HL-60 (cell line): ENCODE measurements at regions not wholly inside any gene's neighbourhood (a gene's known extent, or its start where the extent isn't known, plus 50 kb on each side); places are given as distances from the start of the nearest gene placed in this dataset.
A peak's percentile ranks its signal among the peaks of the same experiment; 100 is the strongest.

ENCODE experiments used
- DNase-seq, 2 experiments: peaks; one replicate each; pipeline ENCODE4 v3.0.0-alpha.2; 2010 to 2020; ENCODE audit warnings: low read depth in 1 of 2, low spot score in 1 of 2
- H3K27ac ChIP-seq: fragments of 250-450 bp; sonication (Bioruptor Pico); replicated peaks from 2 replicates; pipeline ENCODE4 v1.5.1; 2020; ENCODE audit warnings: mild to moderate bottlenecking, moderate library complexity
- H3K27me3 ChIP-seq: fragments of 250-450 bp; sonication (Bioruptor Pico); 2 replicates; pipeline ENCODE4 v1.5.1; 2021; ENCODE audit warnings: mild to moderate bottlenecking, moderate library complexity; ENCODE audit not compliant: insufficient read depth, poor library complexity, severe bottlenecking
- H3K4me3 ChIP-seq: replicated peaks from 2 replicates; pipeline ENCODE4 v1.5.1; 2011; ENCODE audit warnings: mild to moderate bottlenecking, control low read depth, low read length; ENCODE audit not compliant: insufficient read depth
- GABPA ChIP-seq: IDR thresholded peaks from 2 replicates; pipeline ENCODE4 v1.6.1; 2012; ENCODE audit warnings: low read depth
- POLR2AphosphoS5 ChIP-seq: IDR thresholded peaks from 2 replicates; pipeline ENCODE4 v1.6.1; 2012; ENCODE audit warnings: low read depth
- SPI1 ChIP-seq: IDR thresholded peaks from 2 replicates; pipeline ENCODE4 v1.6.1; 2012; ENCODE audit warnings: low read depth, mild to moderate bottlenecking, borderline replicate concordance
- TF ChIP-seq, protein P1 (sequence below): IDR thresholded peaks from 2 replicates; pipeline ENCODE4 v1.6.1; 2012; ENCODE audit warnings: low read depth; ENCODE audit not compliant: insufficient replicate concordance
- TF ChIP-seq, protein P2 (sequence below): IDR thresholded peaks from one replicate; pipeline ENCODE4 v1.5.1; 2011; ENCODE audit warnings: low read length, control low read depth, inconsistent platforms; ENCODE audit not compliant: insufficient read depth

DNA sequence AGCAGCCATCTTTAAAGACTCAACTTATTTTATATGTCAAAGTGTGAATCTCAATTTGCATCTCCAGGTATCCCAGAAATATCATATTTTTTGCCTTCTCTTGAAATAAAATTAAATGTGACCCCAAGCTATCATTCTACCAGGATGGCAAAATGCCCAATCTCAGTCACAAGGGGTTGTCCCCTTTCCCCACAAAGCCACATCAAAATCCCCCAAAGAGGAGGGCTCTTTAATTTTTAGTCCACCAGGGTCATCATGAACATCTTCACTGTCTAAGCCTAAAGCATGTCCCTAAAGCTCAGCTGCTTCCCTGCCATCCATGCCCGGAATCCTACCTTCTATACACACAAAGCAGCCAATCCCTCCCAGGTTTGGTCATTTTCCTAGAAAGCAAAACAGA is 670.5 kb upstream of the KLF4 start:
- TF ChIP-seq, protein P1, sequence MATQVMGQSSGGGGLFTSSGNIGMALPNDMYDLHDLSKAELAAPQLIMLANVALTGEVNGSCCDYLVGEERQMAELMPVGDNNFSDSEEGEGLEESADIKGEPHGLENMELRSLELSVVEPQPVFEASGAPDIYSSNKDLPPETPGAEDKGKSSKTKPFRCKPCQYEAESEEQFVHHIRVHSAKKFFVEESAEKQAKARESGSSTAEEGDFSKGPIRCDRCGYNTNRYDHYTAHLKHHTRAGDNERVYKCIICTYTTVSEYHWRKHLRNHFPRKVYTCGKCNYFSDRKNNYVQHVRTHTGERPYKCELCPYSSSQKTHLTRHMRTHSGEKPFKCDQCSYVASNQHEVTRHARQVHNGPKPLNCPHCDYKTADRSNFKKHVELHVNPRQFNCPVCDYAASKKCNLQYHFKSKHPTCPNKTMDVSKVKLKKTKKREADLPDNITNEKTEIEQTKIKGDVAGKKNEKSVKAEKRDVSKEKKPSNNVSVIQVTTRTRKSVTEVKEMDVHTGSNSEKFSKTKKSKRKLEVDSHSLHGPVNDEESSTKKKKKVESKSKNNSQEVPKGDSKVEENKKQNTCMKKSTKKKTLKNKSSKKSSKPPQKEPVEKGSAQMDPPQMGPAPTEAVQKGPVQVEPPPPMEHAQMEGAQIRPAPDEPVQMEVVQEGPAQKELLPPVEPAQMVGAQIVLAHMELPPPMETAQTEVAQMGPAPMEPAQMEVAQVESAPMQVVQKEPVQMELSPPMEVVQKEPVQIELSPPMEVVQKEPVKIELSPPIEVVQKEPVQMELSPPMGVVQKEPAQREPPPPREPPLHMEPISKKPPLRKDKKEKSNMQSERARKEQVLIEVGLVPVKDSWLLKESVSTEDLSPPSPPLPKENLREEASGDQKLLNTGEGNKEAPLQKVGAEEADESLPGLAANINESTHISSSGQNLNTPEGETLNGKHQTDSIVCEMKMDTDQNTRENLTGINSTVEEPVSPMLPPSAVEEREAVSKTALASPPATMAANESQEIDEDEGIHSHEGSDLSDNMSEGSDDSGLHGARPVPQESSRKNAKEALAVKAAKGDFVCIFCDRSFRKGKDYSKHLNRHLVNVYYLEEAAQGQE, result no peak
- TF ChIP-seq GABPA (no peak), POLR2AphosphoS5 (no peak), SPI1 (no peak)
- TF ChIP-seq, protein P2, sequence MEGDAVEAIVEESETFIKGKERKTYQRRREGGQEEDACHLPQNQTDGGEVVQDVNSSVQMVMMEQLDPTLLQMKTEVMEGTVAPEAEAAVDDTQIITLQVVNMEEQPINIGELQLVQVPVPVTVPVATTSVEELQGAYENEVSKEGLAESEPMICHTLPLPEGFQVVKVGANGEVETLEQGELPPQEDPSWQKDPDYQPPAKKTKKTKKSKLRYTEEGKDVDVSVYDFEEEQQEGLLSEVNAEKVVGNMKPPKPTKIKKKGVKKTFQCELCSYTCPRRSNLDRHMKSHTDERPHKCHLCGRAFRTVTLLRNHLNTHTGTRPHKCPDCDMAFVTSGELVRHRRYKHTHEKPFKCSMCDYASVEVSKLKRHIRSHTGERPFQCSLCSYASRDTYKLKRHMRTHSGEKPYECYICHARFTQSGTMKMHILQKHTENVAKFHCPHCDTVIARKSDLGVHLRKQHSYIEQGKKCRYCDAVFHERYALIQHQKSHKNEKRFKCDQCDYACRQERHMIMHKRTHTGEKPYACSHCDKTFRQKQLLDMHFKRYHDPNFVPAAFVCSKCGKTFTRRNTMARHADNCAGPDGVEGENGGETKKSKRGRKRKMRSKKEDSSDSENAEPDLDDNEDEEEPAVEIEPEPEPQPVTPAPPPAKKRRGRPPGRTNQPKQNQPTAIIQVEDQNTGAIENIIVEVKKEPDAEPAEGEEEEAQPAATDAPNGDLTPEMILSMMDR, result no peak
- Histone ChIP-seq H3K4me3 (no peak overlapping the region), H3K27ac (no peak overlapping the region), H3K27me3 (no peaks in the 10 kb centered on the region)
- DNase-seq, result no peak

DNA sequence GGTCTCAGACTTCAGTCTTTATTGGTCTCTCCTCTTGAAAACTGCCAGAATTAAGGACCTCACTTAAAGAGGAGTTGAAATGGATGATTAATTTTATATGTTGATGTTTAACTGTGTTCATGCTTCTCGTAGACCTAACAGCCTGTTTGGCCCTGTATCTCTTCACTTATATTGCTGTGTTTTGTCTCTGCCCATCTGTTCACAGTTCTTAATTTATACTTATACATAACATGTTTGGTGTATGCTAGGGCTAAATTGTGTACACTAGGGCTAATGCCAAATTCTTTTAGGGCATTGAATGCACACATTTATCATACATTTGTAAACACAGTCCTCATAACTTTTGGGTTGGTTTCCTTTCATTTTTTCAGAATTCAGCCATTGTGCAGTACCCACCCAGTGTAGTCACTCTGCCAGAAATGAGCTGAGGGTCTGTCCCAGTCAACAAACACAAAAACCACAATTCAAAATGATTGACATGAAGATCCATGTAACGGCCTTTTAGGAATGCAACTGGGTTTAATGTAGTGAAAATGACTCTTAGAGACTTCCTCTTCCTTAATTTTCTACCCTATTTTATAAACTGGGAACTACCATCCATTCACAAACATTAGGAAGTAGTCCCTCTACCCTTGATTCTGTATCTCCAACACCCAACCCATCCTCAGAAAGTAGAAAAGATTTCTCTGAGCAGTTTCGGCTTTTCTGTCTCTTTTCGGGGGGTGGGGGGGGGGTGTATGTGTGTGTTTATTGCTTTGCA is 668.8 kb upstream of the KLF4 start:
- Histone ChIP-seq H3K4me3 (no peak overlapping the region), H3K27me3 (no peaks in the 10 kb centered on the region), H3K27ac (no peak overlapping the region)
- TF ChIP-seq, protein P2, result no peak
- peak; percentile 69 for TF ChIP-seq SPI1
- DNase-seq, result no peak

DNA sequence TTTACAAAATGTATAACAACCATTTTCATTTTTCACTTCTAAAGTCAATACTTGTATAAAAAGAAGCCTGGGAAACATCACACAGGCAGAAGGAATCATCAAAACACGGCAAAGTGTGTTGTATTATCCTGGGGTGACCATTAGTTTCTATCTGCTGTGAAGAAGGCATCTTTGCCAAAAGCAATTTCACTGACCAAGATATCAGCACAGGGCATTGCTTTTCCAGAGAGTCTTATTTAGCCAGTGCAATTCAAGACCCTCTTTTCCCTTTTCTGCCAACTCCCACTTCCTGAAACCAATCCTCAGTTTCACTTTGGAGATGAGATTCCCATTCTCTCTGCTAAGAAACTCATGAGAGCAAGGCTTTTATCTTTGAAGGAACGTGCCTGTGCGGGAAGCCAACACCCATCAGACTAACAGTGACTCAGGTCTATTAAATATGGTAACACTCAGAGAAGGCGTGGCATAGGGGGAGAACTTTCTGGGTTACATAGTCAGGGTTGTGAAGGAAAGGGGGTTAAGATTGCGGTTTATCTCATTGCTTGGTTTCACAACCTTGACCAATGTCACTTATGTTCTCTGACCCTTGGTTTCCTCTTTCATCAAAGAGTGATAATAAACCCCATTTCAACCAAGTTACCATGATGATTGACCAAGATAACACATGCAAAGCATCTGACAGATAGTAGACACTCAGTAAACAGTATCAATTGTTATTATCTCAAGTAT is 666.9 kb upstream of the KLF4 start:
- Histone ChIP-seq H3K27me3 (no peaks in the 10 kb centered on the region), H3K4me3 (no peak overlapping the region), H3K27ac (no peak overlapping the region; the same call in 1 of the 2 replicates)
- TF ChIP-seq GABPA (peak; percentile 49), POLR2AphosphoS5 (peak; percentile 98), SPI1 (peak; percentile 41; the same call in 1 of the 2 replicates)
- TF ChIP-seq, protein P1, result no peak
- TF ChIP-seq, protein P2, result no peak
- peak; percentile 84 to 94 for DNase-seq
